ENCODE measurements at regions not wholly inside any gene's neighbourhood (a gene's known extent, or its start where the extent isn't known, plus 50 kb on each side); places are given as distances from the start of the nearest gene placed in this dataset.

GRCh38 chr6:104253236-104253635 is 606.5 kb downstream of the HACE1 start:
- TF ChIP-seq POLR2A (IDR thresholded peaks at IDR 0.05; ENCODE audit: low read length) = no peak
- no peak for TF ChIP-seq GATA1 (IDR thresholded peaks at IDR 0.05; ENCODE audit: low read depth, low read length)
